AG09319 (cell line): ENCODE measurements at regions not wholly inside any gene's neighbourhood (a gene's known extent, or its start where the extent isn't known, plus 50 kb on each side); places are given as distances from the start of the nearest gene placed in this dataset.

Experiments
- DNase-seq: peaks from one replicate; pipeline ENCODE4 v3.0.0-alpha.2; 2010; ENCODE audit warnings: low read depth; ENCODE audit errors: extremely low read depth
- TF ChIP-seq, protein P1 (sequence below): IDR thresholded peaks from 2 replicates; pipeline ENCODE4 v1.5.1; 2011; ENCODE audit warnings: low read depth, mild to moderate bottlenecking, inconsistent platforms, low read length, moderate library complexity

- TF ChIP-seq, protein P1, sequence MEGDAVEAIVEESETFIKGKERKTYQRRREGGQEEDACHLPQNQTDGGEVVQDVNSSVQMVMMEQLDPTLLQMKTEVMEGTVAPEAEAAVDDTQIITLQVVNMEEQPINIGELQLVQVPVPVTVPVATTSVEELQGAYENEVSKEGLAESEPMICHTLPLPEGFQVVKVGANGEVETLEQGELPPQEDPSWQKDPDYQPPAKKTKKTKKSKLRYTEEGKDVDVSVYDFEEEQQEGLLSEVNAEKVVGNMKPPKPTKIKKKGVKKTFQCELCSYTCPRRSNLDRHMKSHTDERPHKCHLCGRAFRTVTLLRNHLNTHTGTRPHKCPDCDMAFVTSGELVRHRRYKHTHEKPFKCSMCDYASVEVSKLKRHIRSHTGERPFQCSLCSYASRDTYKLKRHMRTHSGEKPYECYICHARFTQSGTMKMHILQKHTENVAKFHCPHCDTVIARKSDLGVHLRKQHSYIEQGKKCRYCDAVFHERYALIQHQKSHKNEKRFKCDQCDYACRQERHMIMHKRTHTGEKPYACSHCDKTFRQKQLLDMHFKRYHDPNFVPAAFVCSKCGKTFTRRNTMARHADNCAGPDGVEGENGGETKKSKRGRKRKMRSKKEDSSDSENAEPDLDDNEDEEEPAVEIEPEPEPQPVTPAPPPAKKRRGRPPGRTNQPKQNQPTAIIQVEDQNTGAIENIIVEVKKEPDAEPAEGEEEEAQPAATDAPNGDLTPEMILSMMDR = no peak
- no peak for DNase-seq
Observed at GRCh38 chr4:67162690-67163089, 382.6 kb downstream of the CENPC start.

DNA sequence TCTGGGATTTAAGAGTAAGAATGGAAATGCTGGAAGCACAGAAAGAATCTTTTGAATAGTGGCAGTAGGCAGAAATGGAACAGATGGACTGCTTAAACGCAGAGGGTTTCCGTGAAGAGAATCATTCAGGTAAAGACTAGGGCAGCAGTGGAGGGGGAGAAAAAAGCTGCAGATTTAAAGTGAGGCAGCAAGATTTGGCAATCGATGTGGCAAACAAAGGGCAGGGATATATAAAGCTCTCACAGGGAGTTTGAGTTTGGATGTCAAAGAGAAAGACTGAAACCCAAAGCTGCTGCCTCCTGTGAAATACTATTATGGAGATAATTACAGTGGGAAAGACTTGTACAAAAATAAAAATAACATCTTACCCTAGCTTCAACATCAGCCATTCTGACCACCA lies 384.0 kb downstream of the CENPC start:
- DNase-seq = no peak
- TF ChIP-seq, protein P1 = no peak

GRCh38 chr4:67160394-67160793 lies 384.9 kb downstream of the CENPC start:
- TF ChIP-seq, protein P1 = no peak
- no peak for DNase-seq

GRCh38 chr4:67158666-67159065 lies 386.6 kb downstream of the CENPC start:
- TF ChIP-seq, protein P1 = no peak
- no peak for DNase-seq

GRCh38 chr4:67152976-67153375 lies 392.3 kb downstream of the CENPC start:
- TF ChIP-seq, protein P1 = no peak
- DNase-seq = no peak

- TF ChIP-seq, protein P1 = no peak
- DNase-seq = no peak
Observed at GRCh38 chr4:67151376-67152343, 393.6 kb downstream of the CENPC start.

DNA sequence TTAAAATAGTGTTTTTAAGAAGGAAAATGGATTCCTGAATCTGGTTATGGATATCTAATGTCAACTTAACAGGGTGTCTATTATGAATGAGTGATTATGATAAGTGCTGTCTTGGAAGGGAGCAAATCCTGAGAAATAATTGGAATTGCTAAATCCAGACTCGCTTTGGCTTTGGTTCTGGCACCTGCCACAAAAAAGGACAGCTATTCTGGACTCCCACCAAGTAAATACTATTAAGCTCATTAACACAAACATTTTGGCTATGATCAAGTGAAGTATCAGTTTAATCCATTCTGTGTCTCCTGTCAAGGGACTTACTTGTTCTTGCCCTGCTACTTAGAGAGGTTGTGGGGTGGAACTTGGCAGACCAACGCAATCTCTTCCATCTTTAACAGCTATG lies 403.7 kb downstream of the CENPC start:
- no peak for DNase-seq
- TF ChIP-seq, protein P1 = no peak
